Gastrocnemius medialis (tissue), 4 donors: ENCODE measurements at regions not wholly inside any gene's neighbourhood (a gene's known extent, or its start where the extent isn't known, plus 50 kb on each side); places are given as distances from the start of the nearest gene placed in this dataset.

Experiments
- CTCF ChIP-seq, 5 experiments: fragments of 450-650 bp in 3 of 5; fragments of 200-600 bp in 2 of 5; sonication (generic) in 2 of 5; IDR thresholded peaks in 4 of 5; conservative IDR thresholded peaks in 1 of 5; 1 replicate in 4 of 5; 2 replicates in 1 of 5; pipeline ENCODE4 v1.5.1; 2016 to 2019; ENCODE audit warnings: antibody characterized with exemption in 5 of 5, mild to moderate bottlenecking in 3 of 5, moderate library complexity in 3 of 5
- POLR2A ChIP-seq, 2 donors: fragments of 450-650 bp; IDR thresholded peaks; one replicate each; pipeline ENCODE4 v1.6.1; 2017; ENCODE audit warnings: antibody characterized with exemption in 2 of 2, mild to moderate bottlenecking in 2 of 2, moderate library complexity in 2 of 2

DNA sequence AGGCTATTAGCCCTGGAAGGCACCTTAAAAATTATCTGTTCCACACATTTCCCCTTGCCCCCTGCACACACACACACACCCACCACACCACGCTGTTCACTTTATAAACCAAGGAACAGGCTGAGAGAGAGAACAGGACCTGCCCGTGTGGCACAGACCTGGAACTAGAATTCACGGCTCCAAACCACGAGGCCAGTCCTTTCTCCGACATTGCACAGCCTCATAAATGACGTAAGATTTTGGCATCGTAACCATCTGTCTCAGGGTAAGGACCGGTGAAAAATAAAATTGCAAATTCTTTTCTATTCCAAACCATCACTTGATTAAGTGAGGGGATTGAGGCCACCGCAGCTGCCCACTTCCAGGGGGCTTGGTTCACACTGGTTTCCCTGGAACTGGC, 330.3 kb downstream of the BCOR start:
- no peak for TF ChIP-seq CTCF (IDR thresholded peaks at IDR 0.05 in 4 of 5, conservative IDR thresholded peaks at IDR 0.05 in 1 of 5)
- no peak for TF ChIP-seq POLR2A (IDR thresholded peaks at IDR 0.05)
